ENCODE measurements at regions not wholly inside any gene's neighbourhood (a gene's known extent, or its start where the extent isn't known, plus 50 kb on each side); places are given as distances from the start of the nearest gene placed in this dataset.
A peak's percentile ranks its signal among the peaks of the same experiment; 100 is the strongest.

DNA sequence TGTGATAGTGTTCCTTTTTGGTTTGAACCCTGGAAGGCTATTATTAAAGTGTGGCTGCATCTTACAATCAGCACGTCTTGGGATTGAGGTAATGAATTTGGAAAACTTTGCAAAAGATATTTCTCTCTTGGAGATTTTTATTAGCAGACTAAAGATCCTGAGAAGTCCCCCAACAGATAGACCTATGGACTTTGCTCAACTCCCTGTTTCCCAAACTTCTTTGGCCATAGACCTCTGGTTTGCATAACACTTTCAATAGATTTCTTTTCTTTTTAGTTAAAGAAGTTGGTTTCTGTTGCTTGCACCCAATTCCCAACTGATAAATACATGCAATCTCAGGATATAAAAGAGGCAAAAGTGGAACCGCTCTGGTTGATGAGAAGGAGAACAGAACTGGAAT lies 465.8 kb upstream of the PROK2 start:
- no peak for DNase-seq

DNA sequence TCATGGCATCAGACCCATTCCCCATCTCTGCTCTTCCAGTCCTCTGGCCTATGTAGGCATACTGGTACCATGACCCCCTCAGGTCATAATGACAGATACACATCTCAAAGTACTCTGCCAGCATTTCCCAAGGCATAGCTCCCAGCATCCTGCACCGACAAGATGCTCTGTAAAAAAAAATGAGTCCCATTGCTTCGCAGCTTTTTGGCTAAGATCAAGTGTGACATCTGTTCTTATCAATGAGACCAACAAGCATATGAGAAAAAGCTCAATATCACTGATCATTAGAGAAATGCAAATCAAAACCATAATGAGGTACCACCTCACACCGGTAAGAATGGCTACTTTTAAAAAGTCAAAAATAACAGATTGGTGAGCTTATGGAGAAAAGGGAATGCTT lies 463.9 kb upstream of the PROK2 start:
- no peak for DNase-seq

DNA sequence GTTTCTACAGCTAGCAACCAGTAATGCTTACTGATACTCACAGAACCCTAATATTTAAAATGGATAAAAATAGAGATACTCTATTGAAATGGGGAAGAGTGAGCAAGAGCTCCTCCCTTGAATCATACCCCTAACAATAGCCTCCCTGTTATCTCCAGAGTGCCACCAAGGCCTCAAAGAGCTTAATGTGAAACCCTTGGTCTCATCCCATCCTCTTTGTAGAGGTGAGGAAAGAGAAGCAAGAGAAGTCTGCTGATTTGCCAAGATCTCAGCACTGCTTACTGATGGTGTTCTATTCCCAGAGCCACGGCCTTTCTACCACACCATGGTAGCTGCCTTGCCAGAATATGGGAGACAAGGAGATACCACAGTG lies 463.4 kb upstream of the PROK2 start:
- DNase-seq: no peak

DNA sequence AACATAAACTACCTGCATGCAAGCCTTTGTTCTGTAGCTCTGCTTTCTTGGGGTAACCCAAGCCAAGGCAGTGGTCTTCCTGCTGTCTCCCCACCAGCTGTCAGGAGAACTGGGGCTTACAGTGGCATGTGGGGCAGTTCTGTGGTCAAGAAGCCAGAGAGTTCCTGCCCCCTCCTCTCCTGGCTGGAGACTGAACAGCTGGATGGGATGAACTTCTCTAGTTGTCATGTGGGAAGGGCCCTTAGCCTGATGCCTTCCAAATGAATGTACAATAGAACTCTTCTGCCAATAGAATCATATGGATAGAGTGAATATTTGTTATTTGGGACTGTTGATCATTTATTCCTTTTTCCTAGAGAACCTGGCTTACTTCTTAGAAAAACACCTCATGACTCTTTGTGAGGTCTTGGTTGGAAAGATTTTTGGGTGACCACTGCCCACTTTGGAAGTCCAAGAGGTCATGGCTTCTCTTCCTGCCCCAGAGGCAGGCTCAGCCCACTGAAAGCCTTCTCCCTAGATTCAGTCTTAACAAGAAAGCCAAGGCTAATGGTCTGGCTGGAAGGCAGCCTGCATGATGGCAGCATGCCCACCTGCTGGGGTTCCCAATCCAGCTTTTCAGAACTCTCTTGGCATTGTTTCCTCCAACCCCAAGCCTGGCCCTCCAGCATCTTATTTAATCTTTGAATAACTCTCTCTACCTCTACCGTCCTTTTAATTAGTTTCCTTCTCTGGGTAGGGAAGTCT lies 462.9 kb upstream of the PROK2 start:
- DNase-seq: no peak

DNA sequence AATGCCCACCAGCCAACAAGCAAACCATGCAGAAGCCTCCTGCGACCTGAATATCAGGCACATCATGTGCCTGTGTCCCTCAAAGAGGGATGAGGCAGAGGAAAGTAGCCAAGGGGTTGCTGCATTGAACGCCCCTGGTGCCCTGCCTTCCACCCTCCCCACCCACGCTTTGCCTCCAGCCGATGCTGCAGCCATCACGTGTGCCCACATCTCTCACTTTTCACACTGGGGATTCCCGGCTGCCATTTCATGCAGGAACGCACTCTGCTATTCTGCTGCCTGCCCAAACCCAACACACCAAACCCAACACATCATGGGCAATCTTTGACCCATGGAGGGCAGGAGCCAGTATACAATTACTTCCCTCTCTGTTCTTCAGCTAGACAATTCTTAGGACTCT lies 462.2 kb upstream of the PROK2 start:
- DNase-seq: no peak

DNA sequence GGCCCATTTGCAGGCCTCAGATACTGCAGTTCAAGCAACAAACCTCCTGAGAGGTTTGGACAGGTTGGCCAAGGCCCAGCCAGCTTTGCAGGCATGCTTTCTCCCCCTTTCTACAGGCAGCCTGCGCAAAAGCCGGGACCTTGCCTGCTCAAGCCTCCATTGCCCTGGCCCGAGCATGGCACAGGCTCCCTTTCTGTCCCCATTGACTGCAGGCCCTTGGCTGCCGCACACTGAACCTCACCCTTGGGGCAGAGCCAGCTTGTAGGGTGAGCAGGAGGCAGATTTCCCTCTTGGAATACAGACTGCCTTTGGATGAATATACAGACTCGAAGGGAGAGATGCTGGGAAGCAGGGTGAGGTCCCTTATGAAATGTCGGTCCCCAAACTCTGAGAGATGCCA lies 461.7 kb upstream of the PROK2 start:
- DNase-seq: no peak

DNA sequence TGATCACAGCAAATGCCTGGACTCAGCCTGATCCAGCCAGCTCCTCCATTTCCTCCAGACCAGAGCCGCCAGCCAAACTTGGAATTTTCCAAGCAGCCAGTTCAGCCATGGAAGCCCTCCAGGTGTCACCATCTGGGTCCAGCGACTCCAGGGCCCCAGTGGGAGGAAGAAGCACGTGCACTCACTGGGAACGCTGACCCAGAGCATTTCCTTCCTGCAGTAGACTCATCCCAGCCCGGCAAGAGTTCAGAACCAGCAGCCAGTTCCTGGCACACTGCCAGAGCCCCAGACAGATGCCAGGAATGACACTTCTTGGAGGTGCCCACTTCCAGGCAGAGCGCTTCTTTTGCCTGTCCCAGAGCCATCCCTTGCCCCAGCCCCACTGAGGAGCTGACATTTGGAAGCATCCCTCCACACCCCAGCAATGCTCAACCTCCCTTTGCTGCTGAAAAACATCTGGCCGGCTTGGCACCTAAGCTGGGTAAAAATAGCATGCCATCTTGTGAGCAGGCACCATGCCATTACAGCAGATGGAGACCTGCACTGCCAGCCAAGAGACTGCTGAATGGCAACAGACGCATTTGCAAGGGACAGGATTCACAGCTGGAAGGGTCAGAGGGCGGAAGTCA lies 460.3 kb upstream of the PROK2 start:
- DNase-seq: peak in 1 of 4 experiments; percentile 10

DNA sequence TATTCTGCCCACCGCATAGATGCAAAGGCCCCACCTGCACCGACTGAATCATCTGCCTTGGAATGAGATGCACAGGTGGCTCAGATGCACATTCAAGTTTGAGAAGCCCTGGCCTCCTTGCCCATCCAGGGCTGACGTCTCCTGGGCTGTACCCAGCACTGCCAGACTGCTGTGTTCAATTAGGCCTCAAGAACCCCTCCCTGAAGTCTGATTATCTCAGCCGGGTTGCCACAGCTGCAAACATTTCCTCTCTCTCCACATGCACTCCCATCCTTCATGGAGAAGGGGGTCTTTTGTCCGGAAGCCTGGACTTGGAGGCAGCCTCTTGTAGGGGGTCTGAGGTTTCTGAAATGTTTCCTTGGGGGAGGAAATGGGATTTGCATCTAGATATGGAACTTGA lies 459.4 kb upstream of the PROK2 start:
- no peak for DNase-seq

DNA sequence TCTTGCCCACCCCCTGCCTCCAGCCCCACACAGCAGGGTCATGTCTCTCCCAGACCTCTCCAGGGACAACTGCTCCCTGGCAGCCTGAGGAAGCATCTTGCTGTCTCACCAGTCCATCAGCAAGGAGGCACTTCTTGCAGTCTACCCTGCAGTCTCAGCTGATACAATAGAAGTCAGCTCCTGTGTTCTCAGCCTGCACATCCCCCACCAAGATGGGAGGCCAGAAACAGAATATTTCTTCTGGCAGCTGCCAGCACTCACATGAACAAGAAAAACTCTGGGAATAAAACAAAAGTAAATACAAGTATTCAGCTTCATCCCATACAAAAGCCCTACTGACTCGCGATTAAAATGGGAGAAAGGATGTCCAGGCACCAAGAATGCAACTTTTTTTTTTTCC lies 457.4 kb upstream of the PROK2 start:
- no peak for DNase-seq

DNA sequence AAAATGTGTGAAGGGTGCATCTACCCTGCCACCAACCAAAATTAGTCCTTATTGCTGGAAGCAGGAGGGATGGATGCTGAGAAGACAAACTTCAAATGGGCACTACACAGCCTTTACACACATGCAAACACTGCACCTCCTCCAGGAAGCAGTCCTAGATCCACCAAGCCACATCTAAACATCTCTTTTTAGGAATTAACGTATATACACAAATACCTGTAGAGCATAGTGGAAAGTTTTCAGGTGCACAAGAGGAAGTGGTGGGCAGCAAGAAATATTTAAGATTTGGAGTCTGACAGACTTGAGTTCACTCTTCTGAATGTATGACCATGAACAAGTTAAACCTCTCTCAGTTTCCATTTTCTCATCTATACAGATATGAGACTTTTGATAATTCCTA lies 456.6 kb upstream of the PROK2 start:
- no peak for DNase-seq

DNA sequence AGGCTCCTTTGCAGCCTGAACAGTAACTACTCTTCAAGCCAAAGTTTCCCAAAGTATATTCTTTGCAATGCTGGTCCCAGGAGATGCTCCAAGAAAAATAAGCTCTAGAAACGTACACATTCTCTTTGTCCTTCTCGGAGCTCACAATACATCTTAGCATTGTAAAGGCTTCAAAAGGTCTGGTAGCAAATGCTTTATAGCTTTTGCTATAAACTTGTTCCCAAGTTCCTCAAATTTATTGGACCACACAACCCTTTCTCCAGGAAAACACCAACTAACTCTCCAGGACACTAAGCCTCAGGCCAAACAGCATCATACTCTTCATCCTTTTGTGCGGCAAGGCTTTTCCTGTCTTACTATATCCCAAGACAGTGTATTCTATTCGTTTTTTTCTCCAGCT lies 455.6 kb upstream of the PROK2 start:
- no peak for DNase-seq

DNA sequence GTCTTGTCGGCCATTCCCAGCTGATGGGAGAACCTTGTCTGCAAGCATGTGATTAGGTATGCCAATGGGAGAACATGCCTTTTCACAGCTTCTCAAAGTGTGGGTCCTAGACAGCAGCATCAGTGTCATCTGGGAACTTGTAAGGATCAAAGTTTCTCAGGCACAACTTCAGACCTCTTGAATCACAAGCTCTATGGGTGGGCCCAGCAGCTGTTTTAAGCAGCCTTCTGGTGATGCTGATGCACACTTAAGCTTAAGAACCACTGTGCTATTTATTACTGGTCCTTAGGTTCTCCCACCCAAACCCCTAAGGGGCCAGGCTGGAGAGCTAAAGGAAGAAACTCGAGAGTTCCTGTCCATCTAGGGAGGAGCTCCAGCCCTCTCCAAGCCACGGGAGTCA lies 453.9 kb upstream of the PROK2 start:
- DNase-seq: no peak

DNA sequence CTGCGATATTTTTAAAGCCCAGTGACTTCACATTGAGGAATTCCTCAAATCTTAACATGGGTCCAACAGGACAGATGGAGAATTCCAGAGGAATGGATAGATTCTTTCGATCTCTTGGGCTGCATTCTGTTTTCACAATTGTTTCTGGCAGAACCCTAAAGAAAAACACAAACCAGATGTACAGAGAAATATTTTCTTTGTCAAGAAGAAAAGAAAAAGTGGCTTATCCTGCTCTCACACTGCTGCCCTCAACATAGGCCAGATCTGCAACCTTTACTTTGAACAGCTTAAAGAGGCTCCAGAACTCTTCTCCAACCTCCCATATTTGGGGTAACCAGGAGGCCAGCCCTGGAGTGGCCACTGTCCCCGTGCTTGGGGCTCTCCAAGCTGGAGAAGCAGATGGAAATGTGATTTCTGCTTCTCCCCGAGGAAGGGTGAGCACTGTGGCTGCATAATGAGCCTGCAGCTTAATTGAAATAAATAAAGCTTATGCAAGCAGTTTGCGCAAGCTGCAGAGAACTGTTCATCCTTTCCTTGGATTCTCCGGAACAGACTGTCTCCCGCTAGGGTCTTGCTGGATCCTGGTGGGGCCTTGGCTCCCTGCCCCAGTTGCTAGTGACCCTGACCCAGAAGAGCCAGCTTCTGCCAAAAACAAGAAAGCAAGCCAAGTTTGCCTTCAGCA lies 453.2 kb upstream of the PROK2 start:
- DNase-seq: no peak

DNA sequence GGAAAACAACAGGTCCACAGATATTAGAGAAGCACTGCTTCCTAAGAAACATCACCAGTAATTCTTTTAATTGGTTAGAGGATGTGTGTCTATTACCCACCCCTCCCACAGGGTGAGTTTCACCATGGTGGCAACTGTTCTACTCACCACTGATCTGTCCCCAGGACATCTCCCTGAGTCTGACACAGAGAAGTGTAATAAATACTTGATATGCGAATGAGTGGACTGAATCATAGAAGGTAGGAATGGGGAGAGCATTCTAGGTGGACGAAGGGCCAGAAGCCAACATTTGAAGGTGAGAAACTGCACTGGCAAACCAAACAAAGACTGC lies 452.7 kb upstream of the PROK2 start:
- DNase-seq: no peak

DNA sequence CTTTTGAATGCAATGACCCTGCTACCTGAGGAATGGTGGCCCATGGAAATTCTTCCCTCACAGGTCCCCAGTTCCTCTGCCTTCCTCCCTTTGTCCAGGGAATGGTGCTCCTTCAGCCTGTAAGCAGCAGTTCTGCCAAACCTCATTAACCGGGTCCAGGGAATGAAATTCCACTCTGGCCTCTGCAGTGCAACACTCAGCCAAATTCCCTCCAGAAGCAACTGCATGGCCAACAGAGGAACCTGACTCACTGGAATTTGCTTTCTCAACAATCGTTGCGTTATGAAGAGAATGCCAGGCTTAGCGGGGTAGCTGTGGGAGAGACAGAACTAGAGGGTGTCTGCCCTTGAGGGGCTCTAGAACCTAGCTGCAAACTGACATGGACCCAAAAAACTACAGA lies 449.4 kb upstream of the PROK2 start:
- peak in 1 of 4 experiments; percentile 16 for DNase-seq

DNA sequence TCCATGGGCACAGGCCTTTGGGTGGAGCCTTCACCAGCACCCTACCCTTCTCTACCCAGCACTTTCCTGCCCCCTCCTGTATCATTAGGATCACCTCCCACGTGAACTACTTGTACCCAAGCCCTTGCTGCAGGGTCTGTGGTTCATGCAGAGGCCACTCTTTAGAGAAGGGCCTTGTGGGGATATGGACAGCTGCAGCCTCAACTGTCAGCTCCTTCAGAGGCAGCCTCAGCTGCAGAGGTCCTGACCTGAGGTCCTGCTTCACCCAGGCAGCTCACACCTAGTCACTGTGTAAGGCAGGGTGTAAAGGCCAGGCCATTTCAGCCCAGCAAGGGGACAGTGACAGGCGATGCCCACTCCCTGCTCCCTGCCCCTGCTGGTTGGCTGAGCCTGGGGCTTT lies 448.6 kb upstream of the PROK2 start:
- no peak for DNase-seq

DNA sequence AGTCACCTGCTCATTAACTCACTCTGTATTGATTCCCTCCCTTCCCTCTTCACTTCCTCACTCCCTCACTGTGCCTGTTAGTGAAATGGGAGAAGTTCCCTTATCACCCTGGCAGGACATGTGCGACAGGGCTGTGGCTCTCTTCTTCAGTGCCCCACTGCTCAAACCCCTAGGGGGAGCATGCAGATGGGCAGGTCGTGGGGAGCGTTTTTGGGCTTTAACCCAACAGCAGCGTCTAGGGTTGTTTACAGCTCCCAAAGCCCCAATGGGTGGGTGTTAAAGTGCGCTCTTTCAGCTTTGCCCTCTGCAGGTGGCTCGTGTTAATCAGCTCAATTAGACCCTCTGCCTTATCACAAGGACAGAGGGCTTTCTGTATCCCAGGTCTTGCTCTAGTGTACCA lies 447.8 kb upstream of the PROK2 start:
- peak in 2 of 4 experiments; percentile 23 to 25 for DNase-seq

DNA sequence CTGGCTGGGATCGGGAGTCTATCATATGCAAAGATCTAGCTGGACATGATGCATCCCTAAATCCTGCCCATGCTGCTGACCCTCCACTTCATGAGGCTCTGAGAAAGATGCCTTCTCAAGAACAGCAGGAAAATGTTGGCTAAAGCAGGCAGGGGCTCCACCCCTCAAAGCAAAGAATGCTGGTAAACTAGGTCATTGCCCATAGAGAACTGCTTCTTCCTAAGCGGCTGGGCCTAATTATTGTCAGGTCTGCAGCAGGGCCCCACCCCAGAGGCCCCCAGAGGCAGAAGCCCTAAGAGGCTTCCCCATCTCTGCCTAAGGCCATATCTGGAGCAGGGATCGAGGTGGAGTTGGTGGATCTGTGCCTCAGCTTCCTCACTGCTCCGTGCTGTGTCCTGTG lies 447.4 kb upstream of the PROK2 start:
- DNase-seq: no peak

DNA sequence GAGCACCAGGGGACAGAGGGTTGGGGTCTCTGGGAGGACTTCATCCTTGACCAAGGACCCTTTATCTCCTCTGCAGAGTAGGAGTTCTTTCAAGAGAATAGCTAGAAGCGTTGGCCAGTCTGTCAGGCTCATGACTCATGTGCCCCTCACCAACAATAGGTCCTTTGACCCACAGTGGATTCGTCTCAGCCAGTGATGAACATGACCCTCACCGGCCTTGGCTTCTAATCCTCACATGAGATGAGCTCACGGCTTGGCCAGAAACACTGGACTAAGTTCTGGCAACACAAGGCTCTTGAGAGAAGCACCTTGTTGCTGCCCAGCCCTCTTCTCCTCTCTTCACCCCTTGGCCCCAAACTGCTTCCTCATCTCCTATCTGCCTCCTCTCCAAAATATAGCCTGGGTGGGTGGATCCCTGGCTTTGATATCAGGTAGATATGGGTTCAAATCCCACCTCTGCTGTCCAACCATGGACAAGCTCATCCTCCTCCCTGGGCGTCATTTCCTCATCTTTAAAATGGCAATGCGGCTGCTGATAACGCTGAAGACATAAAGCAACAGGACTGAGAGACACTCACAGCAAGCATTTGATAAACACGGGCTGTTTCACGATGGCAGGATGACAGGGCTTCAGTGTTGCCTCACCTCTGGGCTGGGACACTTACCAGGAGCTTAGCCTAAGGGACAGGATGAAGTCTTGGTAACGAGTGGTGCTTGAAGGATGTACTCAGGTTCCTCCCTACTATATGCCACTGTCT lies 446.7 kb upstream of the PROK2 start:
- no peak for DNase-seq

DNA sequence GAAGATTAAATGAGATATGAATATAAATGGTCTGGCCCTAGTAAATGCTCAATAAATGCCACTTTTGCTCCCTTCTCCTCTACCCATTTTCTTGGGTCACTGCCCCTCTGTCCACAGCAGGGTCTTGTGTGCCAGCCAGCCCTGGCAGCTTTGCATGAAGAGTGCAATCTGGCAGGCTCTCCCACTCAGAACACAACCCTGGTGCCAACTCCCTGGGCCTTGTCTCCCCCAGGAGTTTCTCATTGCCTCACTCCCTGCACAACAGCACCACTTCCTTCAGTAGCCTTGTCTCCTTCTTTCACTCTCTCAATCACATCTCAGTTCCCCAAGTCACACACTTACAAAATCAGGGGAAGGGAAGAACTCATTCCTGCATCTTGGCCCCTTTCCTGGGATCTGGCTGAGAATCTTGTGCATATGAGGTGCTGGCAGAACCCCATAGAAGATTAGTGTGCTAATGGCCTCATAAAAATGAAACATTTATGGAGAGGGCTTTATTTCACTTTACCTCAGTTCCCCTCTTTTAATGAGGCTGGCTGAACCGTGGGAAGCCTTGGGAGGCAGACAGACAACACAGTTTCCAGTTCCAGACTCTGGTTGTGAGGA lies 445.9 kb upstream of the PROK2 start:
- no peak for DNase-seq

DNA sequence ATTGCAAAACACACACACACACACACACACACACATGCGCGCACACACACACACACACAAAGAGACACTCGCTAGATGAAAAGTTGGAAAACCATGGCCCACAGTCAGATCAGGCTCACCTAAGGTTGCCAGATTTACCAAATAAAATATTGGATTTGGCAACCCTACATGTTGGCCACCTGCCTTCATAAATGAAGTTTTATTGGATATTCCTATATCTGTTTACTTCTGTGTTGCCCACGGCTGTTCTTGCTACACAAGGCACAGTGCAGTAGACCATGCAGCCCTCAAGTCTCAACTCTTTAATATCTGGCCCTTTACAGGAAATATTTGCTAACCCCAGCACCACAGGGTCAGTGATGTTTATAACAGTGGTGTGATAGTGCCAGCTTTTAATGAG lies 445.0 kb upstream of the PROK2 start:
- no peak for DNase-seq

DNA sequence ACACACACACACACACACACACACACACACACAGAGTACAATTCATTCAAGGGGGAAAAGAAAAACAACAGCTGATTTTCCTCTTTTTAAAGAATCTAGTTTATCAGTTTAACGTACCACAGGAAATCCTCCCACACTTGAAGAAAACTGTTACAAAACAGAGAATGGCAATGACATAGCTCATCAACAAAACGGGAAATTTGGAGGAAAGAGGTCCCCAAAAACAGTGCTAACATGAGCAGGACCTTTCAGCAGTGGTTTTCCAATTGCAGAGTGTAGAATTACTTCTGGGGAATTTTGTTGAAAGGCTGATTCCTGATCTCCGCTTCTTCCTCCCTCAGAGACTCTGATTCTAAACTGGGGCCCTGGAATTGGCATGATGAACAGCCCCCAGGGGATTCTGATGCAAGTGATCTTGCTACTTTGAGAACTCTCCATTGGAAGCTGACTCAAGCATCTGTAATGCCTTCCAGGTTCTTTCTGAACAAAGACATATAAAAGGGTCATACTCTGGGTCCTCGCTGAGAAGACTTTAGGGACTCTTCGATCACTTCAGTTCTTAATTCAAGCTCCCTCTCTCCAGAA lies 442.6 kb upstream of the PROK2 start:
- peak; percentile 12 to 62 (median 48) for DNase-seq
